Activated T-cell treated with anti-CD3 and anti-CD28 coated beads, Interleukin-2, amount 50 U/mL, for 4 hours (primary cell): ENCODE measurements at regions not wholly inside any gene's neighbourhood (a gene's known extent, or its start where the extent isn't known, plus 50 kb on each side); places are given as distances from the start of the nearest gene placed in this dataset.

Source experiments
- ATAC-seq, 2 donors: fragments of 200-7000 bp; cut with Tn5 transposase; one replicate each; pipeline ENCODE4 v1.10.0; 2021
- DNase-seq: peaks from one replicate; pipeline ENCODE4 v3.0.0-alpha.2; 2020
- H3K27me3 Mint-ChIP-seq: one replicate; pipeline ENCODE4 v1.8.0; 2021; ENCODE audit warnings: low read depth, mixed read lengths
- H3K36me3 Mint-ChIP-seq: one replicate; pipeline ENCODE4 v1.8.0; 2022; ENCODE audit warnings: mixed read lengths; ENCODE audit not compliant: insufficient read depth
- H3K4me1 Mint-ChIP-seq: one replicate; pipeline ENCODE4 v1.8.0; 2021; ENCODE audit warnings: low read depth, mixed read lengths
- H3K4me3 Mint-ChIP-seq: one replicate; pipeline ENCODE4 v1.8.0; 2021; ENCODE audit warnings: mild to moderate bottlenecking, moderate library complexity, mixed read lengths
- H3K9me3 Mint-ChIP-seq: one replicate; pipeline ENCODE4 v1.8.0; 2021; ENCODE audit warnings: mixed read lengths

DNA sequence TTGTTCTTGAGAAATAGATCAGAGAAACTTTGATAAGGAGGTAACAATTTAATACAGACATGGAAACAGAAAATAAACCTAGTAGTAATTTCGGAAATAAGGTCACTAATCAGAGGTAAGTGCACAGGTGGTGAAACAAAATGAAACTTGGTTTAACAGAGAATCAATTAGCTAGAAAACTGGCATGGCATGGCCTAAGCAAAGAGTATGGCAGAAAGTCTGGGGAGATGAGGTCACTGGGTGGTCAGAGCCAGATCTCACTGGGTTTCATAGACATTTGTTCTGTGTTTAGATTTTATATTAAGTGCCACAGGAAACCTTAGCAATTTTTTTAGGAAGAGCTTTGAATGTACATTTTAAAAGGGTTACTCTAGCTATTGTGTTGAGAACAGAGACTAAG is 1216.0 kb upstream of the PIK3C3 start:
- H3K27me3 Mint-ChIP-seq: no peaks in the 10 kb centered on the region
- no peaks in the 10 kb centered on the region for H3K4me1 Mint-ChIP-seq
- no peak for ATAC-seq
- no peak overlapping the region for H3K4me3 Mint-ChIP-seq
- no peak for DNase-seq
- H3K9me3 Mint-ChIP-seq: peaks cover 12% of the 10 kb centered on the region
- H3K36me3 Mint-ChIP-seq: no peaks in the 10 kb centered on the region

- ATAC-seq (no peak), DNase-seq (no peak)
- Mint-ChIP-seq H3K27me3 (no peaks in the 10 kb centered on the region), H3K36me3 (no peaks in the 10 kb centered on the region), H3K9me3 (peaks cover 12% of the 10 kb centered on the region), H3K4me3 (no peak overlapping the region), H3K4me1 (no peaks in the 10 kb centered on the region)
Observed at GRCh38 chr18:40738321-40738880, 1216.6 kb upstream of the PIK3C3 start.

DNA sequence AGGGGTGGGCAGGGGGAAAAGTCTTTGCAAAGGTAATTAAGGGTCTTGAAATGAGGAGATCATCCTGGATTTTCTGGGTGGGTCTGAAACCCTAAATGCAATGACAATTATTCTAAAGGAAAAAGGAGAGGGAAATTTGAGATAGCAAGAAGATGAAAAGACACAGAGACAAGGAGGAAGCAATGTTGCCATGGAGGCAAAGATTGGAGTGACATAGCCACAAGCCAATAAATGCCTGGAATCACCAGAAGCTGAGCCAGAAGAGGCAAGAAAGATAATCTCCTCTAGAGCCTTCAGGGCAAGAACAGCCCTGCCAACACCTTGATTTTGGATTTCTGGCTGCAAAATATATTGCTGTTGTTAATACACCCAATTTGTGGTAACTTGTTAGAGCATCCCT is 1246.3 kb upstream of the PIK3C3 start:
- Mint-ChIP-seq H3K36me3 (no peaks in the 10 kb centered on the region), H3K4me1 (no peaks in the 10 kb centered on the region), H3K4me3 (no peak overlapping the region), H3K27me3 (no peaks in the 10 kb centered on the region), H3K9me3 (peaks cover 11% of the 10 kb centered on the region)
- no peak for ATAC-seq
- no peak for DNase-seq

- H3K4me1 Mint-ChIP-seq: no peaks in the 10 kb centered on the region
- no peaks in the 10 kb centered on the region for H3K27me3 Mint-ChIP-seq
- no peak for ATAC-seq
- H3K4me3 Mint-ChIP-seq: no peak overlapping the region
- no peak for DNase-seq
- H3K36me3 Mint-ChIP-seq: no peaks in the 10 kb centered on the region
- peaks cover 11% of the 10 kb centered on the region for H3K9me3 Mint-ChIP-seq
Observed at GRCh38 chr18:40707797-40708196, 1247.2 kb upstream of the PIK3C3 start.

- no peak overlapping the region for H3K4me3 Mint-ChIP-seq
- H3K27me3 Mint-ChIP-seq: no peaks in the 10 kb centered on the region
- H3K4me1 Mint-ChIP-seq: no peaks in the 10 kb centered on the region
- ATAC-seq: no peak
- peaks cover 21% of the 10 kb centered on the region for H3K9me3 Mint-ChIP-seq
- no peak for DNase-seq
- H3K36me3 Mint-ChIP-seq: no peaks in the 10 kb centered on the region
Observed at GRCh38 chr18:40698129-40698528, 1256.9 kb upstream of the PIK3C3 start.

GRCh38 chr18:40695526-40695925 is 1259.5 kb upstream of the PIK3C3 start:
- ATAC-seq: no peak
- H3K36me3 Mint-ChIP-seq: no peaks in the 10 kb centered on the region

GRCh38 chr18:40692871-40693270 is 1262.2 kb upstream of the PIK3C3 start:
- Mint-ChIP-seq H3K36me3 (no peaks in the 10 kb centered on the region), H3K4me1 (no peaks in the 10 kb centered on the region), H3K9me3 (peaks cover 19% of the 10 kb centered on the region), H3K4me3 (no peak overlapping the region), H3K27me3 (no peaks in the 10 kb centered on the region)
- DNase-seq: no peak
- ATAC-seq: no peak

More at GRCh38 chr18:40695526-40695925, 1259.5 kb upstream of the PIK3C3 start:
- no peaks in the 10 kb centered on the region for H3K4me1 Mint-ChIP-seq
- no peaks in the 10 kb centered on the region for H3K27me3 Mint-ChIP-seq
- no peak overlapping the region for H3K4me3 Mint-ChIP-seq
- DNase-seq: no peak
- H3K9me3 Mint-ChIP-seq: peaks cover 15% of the 10 kb centered on the region

- no peak for ATAC-seq
Observed at GRCh38 chr18:40690062-40690461, 1265.0 kb upstream of the PIK3C3 start.

DNA sequence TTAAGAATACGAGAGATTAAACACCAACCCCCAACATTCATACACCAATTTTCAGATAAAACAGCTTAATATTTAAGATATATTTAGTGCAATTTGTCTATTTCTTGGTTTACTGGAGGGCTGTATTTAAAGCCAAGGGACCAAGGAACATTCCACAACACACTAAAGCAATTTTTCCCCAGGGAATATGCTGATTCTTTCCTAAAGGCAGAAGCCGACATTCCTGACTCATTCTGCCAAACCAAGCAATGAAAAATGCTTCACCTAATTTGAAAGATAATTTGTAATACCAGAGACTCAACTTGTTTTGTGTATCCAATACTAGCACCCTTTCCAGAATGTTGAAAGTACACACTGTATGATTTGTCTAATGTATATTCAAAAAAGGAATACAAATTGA is 1267.6 kb upstream of the PIK3C3 start:
- Mint-ChIP-seq H3K4me1 (no peaks in the 10 kb centered on the region), H3K9me3 (peaks cover 21% of the 10 kb centered on the region)
- ATAC-seq: no peak

More at GRCh38 chr18:40690062-40690461, 1265.0 kb upstream of the PIK3C3 start:
- H3K36me3 Mint-ChIP-seq: no peaks in the 10 kb centered on the region
- H3K9me3 Mint-ChIP-seq: peaks cover 20% of the 10 kb centered on the region
- no peak for DNase-seq
- H3K4me1 Mint-ChIP-seq: no peaks in the 10 kb centered on the region
- no peaks in the 10 kb centered on the region for H3K27me3 Mint-ChIP-seq
- H3K4me3 Mint-ChIP-seq: no peak overlapping the region

GRCh38 chr18:40686836-40687235 is 1268.2 kb upstream of the PIK3C3 start:
- no peaks in the 10 kb centered on the region for H3K27me3 Mint-ChIP-seq

More for the DNA sequence above, 1267.6 kb upstream of the PIK3C3 start:
- Mint-ChIP-seq H3K27me3 (no peaks in the 10 kb centered on the region), H3K36me3 (no peaks in the 10 kb centered on the region), H3K4me3 (no peak overlapping the region)
- DNase-seq: no peak

DNA sequence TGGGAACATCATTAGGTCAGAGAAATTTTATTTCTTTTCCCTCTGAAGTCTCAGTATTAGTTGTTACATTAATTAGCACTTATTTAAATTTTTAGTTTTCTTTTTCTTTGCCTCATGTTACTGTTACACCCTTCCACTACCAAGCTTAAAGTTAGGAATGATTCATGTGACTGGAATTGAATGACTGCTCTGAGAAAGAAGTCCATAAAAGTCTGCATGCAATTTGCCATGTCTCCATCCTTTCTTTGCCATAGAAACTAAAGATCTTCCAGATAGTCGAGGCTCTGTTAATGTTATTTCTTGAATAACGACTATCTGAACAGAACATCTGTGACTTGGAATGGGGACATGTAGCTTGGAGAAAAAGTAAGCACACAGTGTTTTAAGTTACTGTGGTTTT is 1269.8 kb upstream of the PIK3C3 start:
- no peaks in the 10 kb centered on the region for H3K27me3 Mint-ChIP-seq
- no peak overlapping the region for H3K4me3 Mint-ChIP-seq
- peaks cover 25% of the 10 kb centered on the region for H3K9me3 Mint-ChIP-seq
- ATAC-seq: no peak
- no peak for DNase-seq
- no peaks in the 10 kb centered on the region for H3K36me3 Mint-ChIP-seq
- H3K4me1 Mint-ChIP-seq: no peaks in the 10 kb centered on the region

More at GRCh38 chr18:40686836-40687235, 1268.2 kb upstream of the PIK3C3 start:
- peaks cover 25% of the 10 kb centered on the region for H3K9me3 Mint-ChIP-seq
- H3K4me3 Mint-ChIP-seq: no peak overlapping the region
- H3K4me1 Mint-ChIP-seq: no peaks in the 10 kb centered on the region
- no peaks in the 10 kb centered on the region for H3K36me3 Mint-ChIP-seq
- DNase-seq (no peak), ATAC-seq (no peak)

DNA sequence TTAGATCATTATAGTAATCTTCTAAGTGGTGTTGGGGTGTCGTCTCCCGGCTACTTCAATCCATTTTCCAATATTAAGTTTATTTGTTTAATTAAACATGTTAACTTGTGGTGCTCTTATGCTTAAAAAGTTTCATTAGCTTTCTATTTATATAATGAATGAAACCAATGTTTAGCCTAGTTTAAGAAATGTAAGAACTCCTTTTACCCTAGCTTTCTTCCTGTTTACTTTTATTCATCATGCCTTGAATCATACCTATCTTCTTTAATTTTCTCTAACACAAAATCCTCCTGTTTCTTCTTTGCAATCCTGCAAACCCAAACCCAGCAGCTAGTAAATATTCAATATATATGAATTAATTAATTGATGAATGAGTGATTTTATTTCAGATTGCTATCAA is 1276.7 kb upstream of the PIK3C3 start:
- ATAC-seq: no peak

DNA sequence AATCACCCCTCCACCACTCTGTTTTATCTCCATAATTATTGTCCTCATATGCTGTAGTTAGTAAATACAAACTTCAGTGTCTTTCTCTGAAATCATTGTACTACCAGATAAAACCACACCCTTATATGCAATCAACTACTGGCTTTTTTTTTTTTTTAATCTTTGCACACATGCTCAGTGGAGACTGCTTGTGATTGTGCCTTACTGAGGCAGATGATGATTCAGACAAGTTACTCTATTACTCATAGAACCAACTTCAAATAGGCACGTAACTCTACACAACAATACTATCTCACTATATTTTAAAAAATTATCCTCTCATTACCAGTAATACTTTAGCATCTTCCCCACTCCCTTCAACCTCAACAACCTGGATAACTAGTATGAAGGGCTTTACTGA is 1278.4 kb upstream of the PIK3C3 start:
- Mint-ChIP-seq H3K4me3 (no peak overlapping the region), H3K36me3 (no peaks in the 10 kb centered on the region), H3K9me3 (no peaks in the 10 kb centered on the region), H3K27me3 (no peaks in the 10 kb centered on the region), H3K4me1 (no peaks in the 10 kb centered on the region)
- ATAC-seq: no peak
- no peak for DNase-seq

More for the DNA sequence above, 1276.7 kb upstream of the PIK3C3 start:
- H3K4me3 Mint-ChIP-seq: no peak overlapping the region
- no peaks in the 10 kb centered on the region for H3K36me3 Mint-ChIP-seq
- no peaks in the 10 kb centered on the region for H3K4me1 Mint-ChIP-seq
- no peaks in the 10 kb centered on the region for H3K27me3 Mint-ChIP-seq
- no peak for DNase-seq
- H3K9me3 Mint-ChIP-seq: peaks cover 4% of the 10 kb centered on the region

DNA sequence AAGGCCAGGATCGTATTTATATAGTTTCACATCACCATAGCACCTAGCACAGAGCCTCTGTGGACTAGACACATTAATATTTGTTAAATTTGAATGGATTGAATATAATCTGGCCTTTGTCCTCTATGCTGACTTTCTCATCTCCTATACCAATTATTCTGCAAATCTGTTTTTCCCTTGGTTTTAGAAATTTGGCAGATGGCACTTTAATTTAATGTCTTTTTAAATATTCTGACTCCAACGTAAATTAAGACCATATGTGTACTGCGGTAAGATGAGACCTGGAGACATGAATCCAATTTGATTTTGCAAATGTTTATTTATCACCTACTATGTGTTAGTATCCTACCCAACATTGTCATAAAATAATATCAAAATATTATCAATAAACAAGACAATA is 1281.9 kb upstream of the PIK3C3 start:
- Mint-ChIP-seq H3K27me3 (no peaks in the 10 kb centered on the region), H3K4me3 (no peak overlapping the region), H3K9me3 (peaks cover 8% of the 10 kb centered on the region), H3K36me3 (no peaks in the 10 kb centered on the region), H3K4me1 (no peaks in the 10 kb centered on the region)
- ATAC-seq (no peak), DNase-seq (no peak)

- H3K4me3 Mint-ChIP-seq: no peak overlapping the region
- no peaks in the 10 kb centered on the region for H3K4me1 Mint-ChIP-seq
- H3K9me3 Mint-ChIP-seq: peaks cover 8% of the 10 kb centered on the region
- ATAC-seq (no peak), DNase-seq (no peak)
- no peaks in the 10 kb centered on the region for H3K27me3 Mint-ChIP-seq
- H3K36me3 Mint-ChIP-seq: no peaks in the 10 kb centered on the region
Observed at GRCh38 chr18:40672590-40672989, 1282.4 kb upstream of the PIK3C3 start.
